ENCODE measurements at regions not wholly inside any gene's neighbourhood (a gene's known extent, or its start where the extent isn't known, plus 50 kb on each side); places are given as distances from the start of the nearest gene placed in this dataset.
"Not testable (repeated sequence)": the region's sequence is repeated elsewhere in the genome, so short reads cannot be mapped to it uniquely, and the experiment has no call there.

DNA sequence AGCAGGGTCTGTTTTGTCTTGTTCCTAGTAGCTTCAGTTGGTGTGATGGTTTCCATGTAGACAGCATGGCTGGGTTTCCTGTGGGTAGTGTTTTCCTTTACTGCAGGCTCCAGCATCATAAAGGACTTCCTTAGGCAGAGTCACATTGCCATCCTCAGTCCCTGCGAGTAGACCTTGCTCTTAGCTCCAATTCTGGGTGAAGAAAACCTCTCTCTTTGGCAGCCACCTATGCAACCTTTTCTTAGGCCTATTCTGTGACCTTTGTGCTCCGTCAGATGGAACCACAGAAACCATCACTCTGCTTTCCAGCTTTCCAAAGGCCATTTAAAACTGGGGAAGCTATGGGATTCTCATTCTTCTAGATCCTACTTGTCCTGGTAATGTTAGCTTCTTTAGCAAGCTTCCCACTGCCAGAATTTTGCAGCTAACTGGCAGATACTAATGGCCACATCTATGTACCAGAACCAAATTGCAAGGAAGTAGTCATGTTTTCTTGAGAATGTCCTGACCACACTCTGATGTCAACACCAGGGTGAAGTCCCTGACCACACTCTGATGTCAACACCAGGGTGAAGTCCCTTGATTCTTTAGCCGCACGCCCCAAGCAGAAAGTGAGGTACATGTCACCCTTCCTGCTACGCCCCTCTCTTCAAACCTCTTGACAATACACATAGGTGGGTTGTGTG lies 646.6 kb upstream of the HS3ST5 start:
- H3K36me3 Mint-ChIP-seq (ENCODE audit: insufficient read depth in 2 of 2) = peaks cover 4 to 10% of the 10 kb centered on the region in 2 donors
- ATAC-seq (replicated peaks in 1 of 2) (peak; percentile 96 to 99), DNase-seq (peak; percentile 47 to 76)
- peaks cover 19% of the 10 kb centered on the region for H3K4me1 Mint-ChIP-seq (ENCODE audit: low read depth)
- peak overlapping the region; percentile 54 for H3K27ac Mint-ChIP-seq
- H3K27me3 Mint-ChIP-seq (ENCODE audit: low read depth) = no peaks in the 10 kb centered on the region
- peak overlapping the region in 1 of 2 donors; percentile 40 for H3K4me3 Mint-ChIP-seq
- H3K9me3 Mint-ChIP-seq = peaks cover 5 to 6% of the 10 kb centered on the region in 2 donors

DNA sequence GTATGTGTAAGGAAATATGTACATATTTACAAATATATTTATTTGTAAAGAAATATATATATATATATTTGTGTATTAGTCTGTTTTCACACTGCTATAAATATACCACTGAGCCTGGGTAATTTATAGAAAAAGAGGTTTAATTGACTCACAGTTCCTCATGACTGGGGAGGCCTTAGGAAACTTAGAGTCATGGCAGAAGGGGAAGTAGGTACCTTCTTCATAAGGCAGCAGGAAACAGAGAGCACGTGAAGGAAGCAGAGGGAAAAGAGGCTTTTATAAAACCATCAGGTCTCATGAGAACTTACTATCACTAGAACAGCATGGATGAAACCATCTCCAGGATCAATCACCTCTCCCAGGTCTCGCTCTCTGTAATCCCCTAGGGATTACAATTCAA lies 644.5 kb upstream of the HS3ST5 start:
- H3K4me1 Mint-ChIP-seq (ENCODE audit: low read depth) = peaks cover 19% of the 10 kb centered on the region
- peaks cover 5 to 7% of the 10 kb centered on the region in 2 donors for H3K9me3 Mint-ChIP-seq
- no peaks in the 10 kb centered on the region for H3K27me3 Mint-ChIP-seq (ENCODE audit: low read depth)
- H3K4me3 Mint-ChIP-seq = no peak overlapping the region
- H3K27ac Mint-ChIP-seq = no peak overlapping the region
- ATAC-seq (replicated peaks in 1 of 2) = no peak
- H3K36me3 Mint-ChIP-seq (ENCODE audit: insufficient read depth in 2 of 2) = peaks cover 4 to 10% of the 10 kb centered on the region in 2 donors
- DNase-seq = no peak

DNA sequence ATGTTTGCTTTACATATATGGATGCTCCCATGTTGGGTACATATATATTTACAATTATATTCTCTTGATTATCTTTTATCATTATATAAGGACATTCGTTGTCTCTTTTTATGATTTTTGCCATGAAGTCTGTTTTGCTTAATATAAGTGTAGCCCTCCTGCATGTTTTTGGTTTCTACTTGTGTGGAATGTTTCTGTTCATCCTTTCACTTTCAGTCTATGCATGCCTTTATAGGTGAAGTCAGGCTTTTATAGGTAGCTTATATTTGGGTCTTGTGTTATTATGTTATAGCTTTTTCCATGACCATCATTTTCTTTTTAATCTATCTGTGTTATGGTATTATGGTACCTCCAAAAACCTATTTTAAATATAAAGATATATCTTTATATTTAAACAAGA lies 612.5 kb upstream of the HS3ST5 start:
- ATAC-seq (replicated peaks in 1 of 2) (no peak), DNase-seq (no peak)
- peaks cover 5 to 7% of the 10 kb centered on the region in 2 donors for H3K9me3 Mint-ChIP-seq
- H3K4me3 Mint-ChIP-seq = no peak overlapping the region
- H3K27ac Mint-ChIP-seq = no peak overlapping the region
- H3K36me3 Mint-ChIP-seq (ENCODE audit: insufficient read depth in 2 of 2) = peaks cover 0 to 3% of the 10 kb centered on the region in 2 donors
- H3K27me3 Mint-ChIP-seq (ENCODE audit: low read depth) = no peaks in the 10 kb centered on the region
- H3K4me1 Mint-ChIP-seq (ENCODE audit: low read depth) = no peaks in the 10 kb centered on the region

DNA sequence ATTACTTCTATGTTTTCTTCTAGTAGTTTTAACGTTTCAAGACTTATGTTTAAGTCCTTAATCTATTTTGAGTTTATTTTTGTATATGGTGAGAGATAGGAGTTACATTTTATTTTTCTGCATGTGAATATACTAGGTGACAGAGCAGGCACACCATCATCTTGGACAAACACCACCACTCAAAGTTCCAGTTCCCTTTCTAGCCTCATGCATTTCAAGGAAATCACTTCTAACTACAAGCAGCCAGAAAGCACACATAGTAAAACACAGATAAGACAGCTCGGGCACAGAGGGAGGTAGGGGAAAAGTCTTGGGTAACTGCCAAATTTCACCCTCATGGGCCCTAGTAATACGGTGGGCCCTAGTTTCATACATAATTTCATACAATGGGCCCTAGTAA lies 609.4 kb upstream of the HS3ST5 start:
- H3K27me3 Mint-ChIP-seq (ENCODE audit: low read depth) = no peaks in the 10 kb centered on the region
- DNase-seq = no peak
- peaks cover 1 to 4% of the 10 kb centered on the region in 2 donors for H3K9me3 Mint-ChIP-seq
- no peaks in the 10 kb centered on the region for H3K36me3 Mint-ChIP-seq (ENCODE audit: insufficient read depth in 2 of 2)
- H3K4me1 Mint-ChIP-seq (ENCODE audit: low read depth) = no peaks in the 10 kb centered on the region
- H3K4me3 Mint-ChIP-seq = no peak overlapping the region
- H3K27ac Mint-ChIP-seq = no peak overlapping the region
- no peak for ATAC-seq (replicated peaks in 1 of 2)

DNA sequence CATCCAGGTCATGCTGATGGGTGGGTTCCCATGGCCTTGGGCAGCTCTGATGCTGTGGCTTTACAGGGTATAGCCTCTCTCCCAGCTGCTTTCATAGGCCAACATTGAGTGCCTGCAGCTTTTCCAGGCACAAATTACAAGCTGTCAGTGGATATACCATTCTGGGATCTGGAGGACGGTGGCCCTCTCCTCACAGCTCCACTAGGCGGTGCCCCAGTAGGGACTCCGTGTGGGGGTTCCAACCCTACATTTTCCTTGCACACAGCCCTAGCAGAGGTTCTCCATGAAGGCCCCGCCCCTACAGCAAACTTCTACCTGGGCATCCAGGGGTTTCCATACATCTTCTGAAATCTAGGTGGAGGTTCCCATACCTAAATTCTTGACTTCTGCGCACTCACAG lies 602.6 kb upstream of the HS3ST5 start:
- H3K9me3 Mint-ChIP-seq = peaks cover 5 to 10% of the 10 kb centered on the region in 2 donors
- ATAC-seq (replicated peaks in 1 of 2) (no peak), DNase-seq (no peak)
- H3K27me3 Mint-ChIP-seq (ENCODE audit: low read depth) = no peaks in the 10 kb centered on the region
- no peak overlapping the region for H3K27ac Mint-ChIP-seq
- H3K36me3 Mint-ChIP-seq (ENCODE audit: insufficient read depth in 2 of 2) = no peaks in the 10 kb centered on the region
- H3K4me1 Mint-ChIP-seq (ENCODE audit: low read depth) = no peaks in the 10 kb centered on the region
- no peak overlapping the region for H3K4me3 Mint-ChIP-seq

DNA sequence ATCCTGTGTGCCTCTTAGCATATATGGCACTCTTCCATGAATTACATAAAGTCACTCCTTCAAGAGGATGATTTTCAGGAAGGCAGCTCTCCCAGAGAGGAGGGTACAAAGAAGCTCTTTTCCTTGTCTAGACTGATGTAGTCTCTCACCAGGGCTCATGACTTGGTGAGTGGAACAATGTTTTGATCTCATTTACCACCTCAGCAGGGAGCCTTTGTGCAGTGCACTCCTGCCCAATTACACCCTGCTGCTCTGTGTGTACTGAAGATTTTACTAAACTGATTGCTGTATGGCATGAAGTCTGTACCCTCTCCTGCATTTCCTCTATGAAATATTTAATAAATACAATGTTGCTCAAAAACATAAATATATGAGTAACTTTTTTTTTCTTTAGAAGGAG lies 598.3 kb upstream of the HS3ST5 start:
- Mint-ChIP-seq H3K9me3 (peaks cover 3 to 6% of the 10 kb centered on the region in 2 donors), H3K4me3 (no peak overlapping the region), H3K27me3 (ENCODE audit: low read depth) (no peaks in the 10 kb centered on the region), H3K27ac (no peak overlapping the region), H3K4me1 (ENCODE audit: low read depth) (no peaks in the 10 kb centered on the region), H3K36me3 (ENCODE audit: insufficient read depth in 2 of 2) (no peaks in the 10 kb centered on the region)
- ATAC-seq (replicated peaks in 1 of 2) = no peak
- DNase-seq = no peak

DNA sequence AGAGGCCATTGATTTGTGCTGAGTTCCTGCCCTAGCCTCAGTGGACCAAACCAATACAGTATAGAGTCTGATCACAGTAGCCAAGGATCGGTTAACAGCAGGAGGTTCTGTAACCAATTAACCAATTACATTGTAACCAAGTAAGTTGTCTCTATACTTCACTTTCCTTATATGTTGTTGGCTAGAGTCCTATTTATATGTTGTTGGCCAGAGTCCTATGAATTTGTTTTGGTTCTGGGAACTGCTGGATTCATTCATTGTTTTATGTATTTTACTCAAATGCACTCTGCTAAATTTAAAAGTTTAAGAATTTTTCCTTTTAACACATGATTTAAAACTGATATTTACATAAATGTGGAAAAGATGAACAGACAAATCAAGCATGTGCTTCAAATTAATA lies 597.4 kb upstream of the HS3ST5 start:
- H3K36me3 Mint-ChIP-seq (ENCODE audit: insufficient read depth in 2 of 2) = no peaks in the 10 kb centered on the region
- H3K4me3 Mint-ChIP-seq = no peak overlapping the region
- no peak overlapping the region for H3K27ac Mint-ChIP-seq
- H3K9me3 Mint-ChIP-seq = peaks cover 3 to 6% of the 10 kb centered on the region in 2 donors
- no peaks in the 10 kb centered on the region for H3K27me3 Mint-ChIP-seq (ENCODE audit: low read depth)
- H3K4me1 Mint-ChIP-seq (ENCODE audit: low read depth) = no peaks in the 10 kb centered on the region
- DNase-seq (no peak), ATAC-seq (replicated peaks in 1 of 2) (no peak)

DNA sequence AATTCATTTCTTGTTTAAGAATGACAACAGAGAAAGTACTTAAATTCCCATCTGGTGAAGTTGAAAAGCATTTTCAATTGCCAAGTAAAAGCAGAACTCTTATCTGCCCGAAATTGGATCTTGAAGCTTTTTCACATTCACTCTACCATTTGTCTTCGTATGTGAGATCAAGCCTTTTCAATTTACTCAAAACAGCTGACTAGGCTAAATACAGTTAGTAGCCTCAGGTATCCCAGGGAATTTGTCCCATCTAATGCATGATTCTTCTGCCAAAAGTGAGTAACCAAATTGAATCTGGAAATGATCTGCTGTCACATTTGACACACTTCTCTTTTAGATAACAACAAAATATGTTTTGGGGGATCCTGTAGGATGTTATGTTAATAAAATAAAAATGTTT lies 596.8 kb upstream of the HS3ST5 start:
- H3K36me3 Mint-ChIP-seq (ENCODE audit: insufficient read depth in 2 of 2) = no peaks in the 10 kb centered on the region
- H3K27me3 Mint-ChIP-seq (ENCODE audit: low read depth) = no peaks in the 10 kb centered on the region
- ATAC-seq (replicated peaks in 1 of 2) = no peak
- no peak for DNase-seq
- H3K9me3 Mint-ChIP-seq = peaks cover 1 to 5% of the 10 kb centered on the region in 2 donors
- H3K27ac Mint-ChIP-seq = no peak overlapping the region
- no peaks in the 10 kb centered on the region for H3K4me1 Mint-ChIP-seq (ENCODE audit: low read depth)
- H3K4me3 Mint-ChIP-seq = no peak overlapping the region

DNA sequence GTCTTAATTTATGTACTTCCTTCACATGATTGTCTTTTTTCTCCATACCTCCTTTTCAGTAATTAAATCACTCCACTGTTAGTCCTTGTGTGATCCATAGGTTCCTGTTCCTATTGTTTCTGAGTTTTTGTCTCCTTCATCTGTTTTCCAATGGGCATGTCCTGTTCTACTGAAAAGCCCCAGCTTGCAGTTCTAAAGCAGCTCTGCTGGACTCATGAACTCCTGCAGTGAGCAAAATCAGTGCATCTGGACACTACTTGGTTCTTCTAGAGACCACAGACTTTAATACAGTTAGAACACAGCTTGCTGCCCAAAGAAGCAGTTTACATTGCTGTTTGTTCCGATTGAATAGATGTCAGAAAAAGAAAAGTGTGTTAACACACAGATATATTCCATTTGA lies 593.3 kb upstream of the HS3ST5 start:
- H3K27me3 Mint-ChIP-seq (ENCODE audit: low read depth) = no peaks in the 10 kb centered on the region
- H3K27ac Mint-ChIP-seq = no peak overlapping the region
- H3K4me3 Mint-ChIP-seq = no peak overlapping the region
- peaks cover 6 to 14% of the 10 kb centered on the region in 2 donors for H3K9me3 Mint-ChIP-seq
- ATAC-seq (replicated peaks in 1 of 2) (no peak), DNase-seq (no peak)
- H3K36me3 Mint-ChIP-seq (ENCODE audit: insufficient read depth in 2 of 2) = no peaks in the 10 kb centered on the region
- no peaks in the 10 kb centered on the region for H3K4me1 Mint-ChIP-seq (ENCODE audit: low read depth)

DNA sequence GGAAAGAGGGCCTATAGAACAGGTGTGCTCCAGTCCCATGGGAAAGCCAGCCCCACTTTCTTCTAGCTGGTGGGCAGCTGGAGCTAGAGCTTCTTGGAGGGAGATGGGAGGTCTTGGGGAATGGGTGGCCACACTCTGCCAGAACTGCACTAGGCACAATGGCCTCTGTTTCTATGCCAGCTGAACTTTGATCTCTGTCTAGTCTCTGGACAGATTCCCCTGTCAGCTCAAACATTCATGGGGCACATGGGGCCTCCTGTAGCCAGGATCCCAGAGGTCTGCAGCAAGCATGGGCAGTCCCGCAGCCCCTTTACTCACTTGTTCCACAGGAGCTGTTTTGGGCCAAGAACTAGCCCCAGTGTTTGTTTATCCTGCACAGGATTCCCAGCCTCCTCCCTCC lies 591.3 kb upstream of the HS3ST5 start:
- H3K36me3 Mint-ChIP-seq (ENCODE audit: insufficient read depth in 2 of 2) = peaks cover 0 to 1% of the 10 kb centered on the region in 2 donors
- peaks cover 6 to 11% of the 10 kb centered on the region in 2 donors for H3K9me3 Mint-ChIP-seq
- ATAC-seq (replicated peaks in 1 of 2) (no peak), DNase-seq (no peak)
- H3K27ac Mint-ChIP-seq = no peak overlapping the region
- no peak overlapping the region for H3K4me3 Mint-ChIP-seq
- H3K4me1 Mint-ChIP-seq (ENCODE audit: low read depth) = no peaks in the 10 kb centered on the region
- no peaks in the 10 kb centered on the region for H3K27me3 Mint-ChIP-seq (ENCODE audit: low read depth)

DNA sequence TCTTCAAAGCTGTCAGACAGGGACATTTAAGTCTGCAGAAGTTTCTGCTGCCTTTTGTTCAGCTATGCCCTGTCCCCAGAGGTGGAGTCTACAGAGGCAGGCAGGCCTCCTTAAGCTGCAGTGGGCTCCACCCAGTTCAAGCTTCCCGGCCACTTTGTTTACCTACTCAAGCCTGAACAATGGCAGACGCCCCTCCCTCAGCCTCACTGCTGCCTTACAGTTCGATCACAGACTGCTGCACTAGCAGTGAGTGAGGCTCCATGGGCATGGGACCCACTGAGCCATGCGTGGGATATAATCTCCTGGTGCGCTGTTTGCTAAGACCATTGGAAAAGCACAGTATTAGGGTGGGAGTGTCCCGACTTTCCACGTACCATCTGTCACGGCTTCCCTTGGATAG lies 585.9 kb upstream of the HS3ST5 start:
- not testable (repeated sequence) for H3K4me3 Mint-ChIP-seq; H3K27me3 Mint-ChIP-seq (ENCODE audit: low read depth); H3K36me3 Mint-ChIP-seq (ENCODE audit: insufficient read depth in 2 of 2); H3K27ac Mint-ChIP-seq; ATAC-seq (replicated peaks in 1 of 2); H3K4me1 Mint-ChIP-seq (ENCODE audit: low read depth); DNase-seq
- peaks cover 23 to 26% of the 10 kb centered on the region in 2 donors for H3K9me3 Mint-ChIP-seq

DNA sequence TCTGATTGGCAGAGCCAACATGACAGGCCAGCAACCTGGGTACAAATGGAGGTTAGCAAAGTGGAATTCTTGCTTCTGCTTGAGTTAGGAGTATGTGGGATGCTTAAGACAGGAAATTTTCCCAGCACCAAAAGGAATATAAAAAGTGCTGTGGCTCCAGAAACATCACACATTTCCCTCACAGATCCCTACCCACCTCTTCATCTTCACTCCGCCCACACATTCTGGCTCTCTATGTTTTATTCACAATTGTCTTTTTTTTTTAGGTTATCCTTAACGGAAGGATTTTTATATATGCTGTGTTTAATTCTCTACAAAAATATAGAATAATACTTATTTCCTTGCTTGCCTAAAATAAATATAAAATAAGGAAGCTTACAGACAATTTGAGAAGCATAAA lies 563.3 kb upstream of the HS3ST5 start:
- no peak for ATAC-seq (replicated peaks in 1 of 2)
- Mint-ChIP-seq H3K4me3 (no peak overlapping the region), H3K27me3 (ENCODE audit: low read depth) (no peaks in the 10 kb centered on the region)

DNA sequence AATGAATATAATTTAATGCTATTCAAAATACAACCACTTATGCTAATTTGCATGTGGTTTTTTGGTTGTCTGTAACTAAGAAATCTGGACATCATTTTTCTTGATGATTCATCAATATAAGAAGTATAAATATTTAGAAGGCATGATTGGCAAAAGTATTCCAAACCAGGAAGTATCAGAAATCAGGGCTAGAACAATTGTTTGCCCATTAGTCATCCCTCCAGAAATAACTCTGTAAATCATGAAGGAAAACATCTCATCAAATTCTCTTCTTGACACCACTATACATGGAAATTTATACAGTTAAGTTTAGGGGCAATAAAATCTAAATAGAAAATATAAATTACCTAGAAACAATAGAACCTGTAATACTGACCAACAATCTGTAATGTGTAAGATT lies 554.7 kb upstream of the HS3ST5 start:
- ATAC-seq (replicated peaks in 1 of 2) = no peak
- Mint-ChIP-seq H3K27ac (no peak overlapping the region), H3K36me3 (ENCODE audit: insufficient read depth in 2 of 2) (peaks cover 0 to 2% of the 10 kb centered on the region in 2 donors), H3K9me3 (peaks cover 6 to 14% of the 10 kb centered on the region in 2 donors), H3K4me3 (no peak overlapping the region), H3K27me3 (ENCODE audit: low read depth) (no peaks in the 10 kb centered on the region), H3K4me1 (ENCODE audit: low read depth) (no peaks in the 10 kb centered on the region)
- DNase-seq = no peak

More for the DNA sequence above, 563.3 kb upstream of the HS3ST5 start:
- Mint-ChIP-seq H3K4me1 (ENCODE audit: low read depth) (no peaks in the 10 kb centered on the region), H3K36me3 (ENCODE audit: insufficient read depth in 2 of 2) (peaks cover 0 to 2% of the 10 kb centered on the region in 2 donors), H3K9me3 (peaks cover 8 to 15% of the 10 kb centered on the region in 2 donors), H3K27ac (no peak overlapping the region)
- DNase-seq = no peak

DNA sequence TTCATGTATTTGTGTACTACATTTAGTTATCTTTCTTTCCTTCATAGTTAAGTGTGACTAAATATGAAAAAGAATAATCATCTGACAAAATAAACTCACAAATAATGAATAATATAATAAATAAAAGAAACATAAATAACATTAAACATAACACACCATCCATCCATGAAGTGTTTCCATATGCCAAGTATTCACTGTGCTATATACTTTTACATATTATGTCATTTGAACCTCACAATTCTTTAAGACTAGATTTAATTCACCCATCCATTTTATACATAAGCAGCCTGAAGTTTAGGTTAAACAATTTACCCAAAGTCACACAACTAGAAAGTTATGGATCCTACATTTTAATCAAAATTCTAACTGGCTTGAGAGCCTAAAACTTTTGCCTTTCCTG lies 549.4 kb upstream of the HS3ST5 start:
- peaks cover 2% of the 10 kb centered on the region in 2 donors for H3K9me3 Mint-ChIP-seq
- H3K4me3 Mint-ChIP-seq = no peak overlapping the region
- no peaks in the 10 kb centered on the region for H3K4me1 Mint-ChIP-seq (ENCODE audit: low read depth)
- DNase-seq = no peak
- ATAC-seq (replicated peaks in 1 of 2) = no peak
- H3K27me3 Mint-ChIP-seq (ENCODE audit: low read depth) = no peaks in the 10 kb centered on the region
- no peaks in the 10 kb centered on the region for H3K36me3 Mint-ChIP-seq (ENCODE audit: insufficient read depth in 2 of 2)
- H3K27ac Mint-ChIP-seq = no peak overlapping the region

Measured in activated T-cell treated with anti-CD3 and anti-CD28 coated beads, Interleukin-2, amount 50 U/mL, for 72 hours (primary cell).